Activated CD8-positive, alpha-beta memory T cell treated with anti-CD3 and anti-CD28 coated beads, Interleukin-2, amount 50 U/mL, for 48 hours (primary cell): ENCODE measurements at regions not wholly inside any gene's neighbourhood (a gene's known extent, or its start where the extent isn't known, plus 50 kb on each side); places are given as distances from the start of the nearest gene placed in this dataset.

Source experiments
- DNase-seq: peaks from one replicate; pipeline ENCODE4 v3.0.0-alpha.2; 2020

DNA sequence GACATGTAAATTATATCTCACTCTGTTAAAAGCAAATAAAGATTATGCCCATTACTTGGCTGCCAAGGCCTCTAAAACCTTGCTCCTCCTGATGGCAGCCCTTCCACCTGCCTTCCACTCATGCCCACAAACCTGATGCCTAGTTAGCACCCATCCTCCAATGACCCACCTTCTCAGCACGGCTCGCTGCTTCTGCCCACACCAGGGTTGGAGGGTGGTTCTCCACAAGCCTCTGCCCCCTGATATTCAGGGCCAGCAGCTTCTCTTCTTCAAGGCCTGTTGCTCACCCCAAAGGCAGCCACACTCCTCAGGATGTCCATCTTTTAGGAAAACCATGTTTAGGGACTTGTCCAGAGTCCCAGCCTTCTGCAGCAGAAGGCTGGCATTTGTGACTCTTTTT lies 263.4 kb upstream of the TLE3 start:
- DNase-seq: peak; percentile 30

DNA sequence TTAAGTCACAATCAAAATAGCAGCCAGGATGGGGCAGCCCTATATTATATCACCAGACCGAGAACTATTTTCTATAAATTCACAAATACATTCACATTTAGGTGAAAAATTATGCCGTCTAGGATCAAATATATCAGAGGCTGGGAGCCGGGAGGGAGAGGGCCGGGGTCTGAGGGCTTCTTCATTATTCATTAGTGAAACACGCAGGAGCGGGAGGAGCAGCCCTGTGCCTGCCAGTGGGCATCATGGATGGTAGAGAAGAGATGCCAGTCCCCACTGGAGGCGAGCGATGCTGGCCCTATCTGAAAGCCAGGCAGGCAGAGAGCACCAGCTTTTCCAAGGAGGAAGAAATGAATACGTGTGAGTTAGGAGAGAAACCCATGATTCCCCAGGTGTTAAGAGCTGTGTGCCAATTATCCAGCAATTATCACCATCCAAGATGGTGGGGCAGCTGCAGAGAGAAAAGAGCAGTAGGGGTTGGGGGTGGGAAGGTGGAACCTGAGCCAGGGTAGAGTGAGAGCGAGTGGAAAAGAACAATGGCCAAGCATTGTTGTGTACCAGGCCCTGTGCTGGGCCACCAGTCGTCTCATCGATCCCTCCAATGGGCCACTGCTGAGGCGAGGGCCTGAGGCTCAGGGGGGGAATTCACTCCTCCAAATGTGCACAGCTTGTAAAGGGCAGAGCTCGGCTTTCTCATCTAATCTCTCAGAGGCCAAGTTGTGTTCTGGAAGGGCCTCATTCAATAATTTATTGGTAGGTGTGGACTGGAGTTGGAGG lies 261.3 kb upstream of the TLE3 start:
- DNase-seq: peak; percentile 34

DNA sequence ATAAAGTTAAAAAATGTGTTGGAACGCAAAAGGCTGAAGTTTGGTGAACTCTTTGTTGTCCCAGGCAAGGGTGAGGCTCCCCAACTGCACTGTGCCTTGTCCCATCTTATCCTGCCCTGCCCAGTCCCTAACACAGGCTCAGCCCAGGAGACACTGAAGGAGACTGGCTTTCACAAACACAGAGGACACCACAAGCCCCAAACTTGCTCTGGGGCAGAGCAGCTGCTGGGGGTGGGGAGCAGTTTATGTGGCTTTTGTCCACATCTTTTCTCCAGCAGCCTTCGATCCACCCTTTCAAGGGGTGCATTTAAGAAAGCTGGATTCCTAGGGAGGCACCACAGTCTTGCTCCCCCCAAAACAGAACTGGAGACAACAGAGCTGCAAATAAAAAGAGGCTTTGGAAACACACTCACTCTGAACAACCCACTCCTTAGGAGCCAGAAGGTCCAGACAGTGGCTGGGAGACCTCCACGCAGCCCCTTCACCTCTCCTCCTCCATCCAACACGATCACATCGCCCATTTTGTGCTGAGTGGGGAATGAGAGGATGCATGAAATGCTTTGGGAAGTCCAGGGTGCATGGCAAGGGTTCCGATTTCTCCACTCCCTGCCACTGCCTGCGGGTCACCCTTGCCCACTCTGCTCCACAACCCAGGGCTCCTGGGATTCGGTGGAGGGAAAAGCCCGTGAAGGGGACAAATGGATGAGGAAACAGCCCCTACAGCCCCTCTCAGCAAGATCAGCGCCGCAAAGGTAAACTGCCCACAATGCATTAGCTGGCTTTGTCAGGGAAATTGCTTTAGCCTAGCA lies 260.5 kb upstream of the TLE3 start:
- DNase-seq: peak; percentile 20

DNA sequence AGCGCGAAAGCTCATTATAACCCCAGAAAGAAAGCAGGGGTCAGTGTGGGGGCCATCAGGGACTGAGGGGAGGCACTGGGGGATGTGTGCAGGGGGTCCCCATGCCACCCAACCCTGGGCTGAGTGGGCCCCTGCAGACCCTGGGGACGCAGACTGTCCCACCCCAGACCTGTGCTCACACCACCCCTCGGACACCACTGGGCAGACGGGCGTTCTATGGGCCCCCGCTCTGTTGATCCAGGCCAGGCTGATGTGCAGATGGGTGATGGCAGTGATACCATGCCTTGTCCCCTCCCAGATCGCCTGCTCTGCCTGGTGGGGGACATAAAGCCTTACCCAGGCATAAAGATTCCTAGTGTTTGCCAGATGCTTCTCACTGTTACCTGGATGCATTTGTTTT lies 259.7 kb upstream of the TLE3 start:
- peak; percentile 15 for DNase-seq

DNA sequence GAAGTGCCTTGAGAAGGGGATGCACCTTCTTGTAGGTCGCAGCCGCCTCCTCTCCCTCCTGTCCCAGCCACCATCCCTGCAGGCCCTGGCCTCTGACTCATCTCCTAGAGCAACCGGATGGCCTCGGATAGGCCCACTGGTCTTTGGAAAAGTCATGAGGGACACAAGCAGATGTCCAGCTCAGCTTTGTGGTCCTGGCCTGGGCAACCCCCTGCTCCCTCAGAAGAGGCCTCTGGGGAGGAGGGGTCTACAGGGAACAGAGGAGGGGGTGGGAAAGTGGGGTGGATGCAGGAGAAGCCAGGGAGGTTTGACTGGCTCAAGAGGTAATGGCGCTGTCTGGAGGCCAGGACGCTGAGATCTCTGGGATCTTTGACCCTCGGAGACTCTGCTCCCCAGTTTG lies 259.2 kb upstream of the TLE3 start:
- peak; percentile 41 for DNase-seq

DNA sequence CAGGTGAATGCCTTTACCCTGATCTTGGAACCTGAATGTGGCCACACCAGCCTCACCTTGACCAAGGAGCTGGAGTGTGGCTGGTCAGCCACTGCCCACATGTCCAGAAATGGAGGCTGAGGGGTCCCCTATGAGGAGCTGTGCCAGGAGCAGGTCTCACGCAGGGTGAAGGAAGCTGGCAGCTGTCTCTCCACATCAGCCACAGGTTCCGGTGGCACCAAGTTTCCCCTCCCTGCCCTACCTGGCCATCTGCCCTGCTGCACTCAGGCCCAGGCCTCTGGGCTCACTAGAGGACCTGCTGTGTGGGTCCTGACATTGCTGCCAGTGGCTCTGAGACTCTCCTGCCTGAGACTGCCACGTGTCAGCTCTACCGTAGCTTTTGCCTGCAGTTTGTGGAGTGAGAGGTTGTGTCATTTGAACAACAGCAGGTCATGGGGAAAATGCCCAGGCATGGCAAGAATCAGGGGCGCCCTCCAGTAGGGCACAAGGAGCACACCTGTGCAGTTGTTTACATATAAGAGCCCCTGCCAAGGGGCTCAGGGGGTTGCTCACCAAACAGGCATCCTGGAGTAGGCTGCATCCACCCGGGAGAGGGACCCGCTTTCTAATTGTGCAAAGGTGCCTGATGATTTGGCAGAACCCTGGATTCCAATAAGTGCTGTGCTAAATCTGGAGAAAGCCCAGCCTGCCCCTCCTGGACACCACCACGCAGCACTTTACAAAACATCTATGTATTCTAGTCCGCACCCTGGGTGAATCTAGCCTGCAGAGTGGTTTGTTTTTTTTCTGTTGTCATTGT lies 258.5 kb upstream of the TLE3 start:
- DNase-seq: peak; percentile 38

DNA sequence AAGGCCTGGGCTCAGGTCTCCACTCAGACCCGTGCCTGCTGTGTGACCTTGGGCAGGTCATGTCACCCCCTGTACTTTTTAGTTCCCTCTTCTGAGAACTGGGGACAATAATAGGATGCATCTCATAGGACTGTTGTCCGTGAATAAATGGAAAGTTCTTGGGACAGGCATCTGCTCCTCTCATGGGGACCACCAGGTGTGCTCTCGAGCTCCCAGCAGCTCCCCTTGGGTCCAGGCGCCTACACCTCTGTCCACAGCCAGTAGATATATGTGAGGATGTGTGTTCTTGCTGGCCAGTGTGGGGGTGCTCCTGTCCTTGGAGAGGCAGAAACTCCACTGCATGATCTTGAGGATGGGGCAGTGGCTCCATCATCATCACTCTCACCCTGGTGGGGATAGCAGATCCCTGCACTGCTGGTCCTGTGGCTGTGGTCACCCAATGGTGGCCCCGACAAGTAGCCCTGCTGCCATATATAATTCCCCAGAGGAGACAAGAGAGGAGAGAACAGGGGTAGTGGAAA lies 257.6 kb upstream of the TLE3 start:
- peak; percentile 37 for DNase-seq

DNA sequence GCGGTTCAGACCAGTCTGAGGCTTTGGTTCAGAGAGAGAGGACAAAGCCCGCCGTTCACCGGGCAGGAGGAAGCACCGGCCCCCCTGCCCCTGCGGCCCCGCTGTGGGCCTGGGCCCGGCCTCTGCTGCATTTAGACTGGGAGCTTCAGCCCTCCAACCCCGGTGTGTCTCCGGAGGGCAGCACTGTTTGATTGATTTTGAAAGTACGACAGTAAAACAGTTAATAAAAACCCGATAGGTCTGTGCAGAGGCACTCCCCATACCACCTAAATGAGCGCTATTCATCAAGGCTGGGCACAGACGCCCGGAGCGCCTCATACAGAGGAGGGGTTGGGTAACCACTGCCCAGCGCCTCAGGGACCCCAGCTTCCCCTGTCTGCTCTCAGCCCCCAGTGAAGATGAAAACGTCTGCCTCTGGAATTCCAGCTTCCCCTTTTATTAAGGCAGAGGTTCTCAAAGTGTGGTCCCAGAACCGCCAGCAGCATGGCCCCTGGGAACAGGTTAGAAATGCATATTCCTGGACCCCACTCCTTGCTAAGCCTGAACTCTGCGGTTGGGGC lies 256.7 kb upstream of the TLE3 start:
- DNase-seq: no peak

DNA sequence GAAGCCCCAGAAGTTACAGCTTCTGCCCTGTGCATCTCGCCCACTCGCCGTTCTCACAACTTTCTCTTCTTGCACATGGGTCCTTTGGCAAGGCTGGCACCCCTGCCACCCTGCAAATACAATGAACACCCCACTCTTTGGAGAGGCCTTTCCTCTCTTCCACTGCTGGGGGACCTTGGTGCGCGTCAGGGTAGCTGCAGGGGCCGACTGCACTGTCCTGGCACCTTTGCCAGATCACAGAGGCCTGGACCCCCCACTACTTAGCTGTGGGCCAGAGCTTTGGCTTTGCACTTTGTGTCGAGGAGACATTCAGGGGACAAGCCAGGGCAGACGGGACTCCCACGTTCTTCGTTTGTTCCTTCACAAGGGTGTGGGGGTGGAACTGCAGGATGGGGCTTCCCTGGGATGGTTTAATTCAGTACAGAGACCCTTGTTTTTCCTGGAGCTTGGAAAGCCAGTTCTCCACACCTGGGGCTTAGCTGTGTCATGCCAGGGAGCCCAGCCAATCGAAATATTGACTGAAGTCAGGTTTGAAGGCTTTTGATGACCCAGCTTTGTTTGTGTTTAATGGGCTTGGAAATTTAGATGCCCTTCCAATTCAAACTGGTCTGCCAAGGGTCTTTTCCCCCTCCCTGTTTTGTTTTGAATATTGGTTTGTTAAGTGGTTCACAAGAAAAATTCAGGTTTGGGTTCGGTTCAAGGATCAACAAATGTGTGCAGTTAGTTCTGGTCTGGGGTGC lies 256.1 kb upstream of the TLE3 start:
- no peak for DNase-seq

DNA sequence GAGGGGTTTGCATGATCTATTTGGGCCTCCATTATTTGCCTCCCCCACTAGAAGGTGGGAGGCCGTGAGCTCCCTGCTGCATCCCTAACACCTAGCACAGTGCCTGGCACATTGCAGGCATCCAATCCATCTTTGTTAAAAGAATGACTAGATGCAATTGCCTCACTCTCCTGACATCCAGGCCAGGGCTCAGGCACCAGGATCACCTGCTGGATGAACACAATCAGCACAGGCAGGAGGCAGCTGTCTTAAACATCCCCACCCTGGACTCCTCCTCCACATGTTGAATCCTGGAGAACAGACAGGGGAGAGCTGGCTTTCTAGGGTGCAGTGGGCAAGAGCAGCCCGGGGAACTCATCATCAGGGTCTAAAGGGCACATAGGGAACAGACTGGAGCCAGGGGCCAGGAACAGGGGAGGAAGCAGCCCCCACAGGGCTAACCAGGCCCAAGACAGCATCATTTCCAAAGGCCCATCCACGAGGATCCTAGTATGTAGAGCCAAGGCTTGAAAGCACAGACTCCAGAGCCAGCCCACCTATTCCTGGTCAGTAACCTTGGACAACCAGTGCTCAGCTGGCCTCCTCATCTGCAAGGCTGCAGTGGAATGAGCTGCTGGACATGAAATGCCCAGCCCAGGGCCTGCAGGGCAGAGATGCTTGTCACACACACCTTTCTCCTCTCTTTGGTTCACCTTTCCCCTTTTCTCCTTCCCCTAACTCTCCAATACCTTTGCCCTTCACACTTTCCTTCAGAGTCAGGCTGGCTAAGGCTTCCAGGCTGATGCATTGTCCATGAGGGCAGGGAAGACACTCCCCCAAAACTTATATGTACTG lies 254.4 kb upstream of the TLE3 start:
- DNase-seq: no peak

DNA sequence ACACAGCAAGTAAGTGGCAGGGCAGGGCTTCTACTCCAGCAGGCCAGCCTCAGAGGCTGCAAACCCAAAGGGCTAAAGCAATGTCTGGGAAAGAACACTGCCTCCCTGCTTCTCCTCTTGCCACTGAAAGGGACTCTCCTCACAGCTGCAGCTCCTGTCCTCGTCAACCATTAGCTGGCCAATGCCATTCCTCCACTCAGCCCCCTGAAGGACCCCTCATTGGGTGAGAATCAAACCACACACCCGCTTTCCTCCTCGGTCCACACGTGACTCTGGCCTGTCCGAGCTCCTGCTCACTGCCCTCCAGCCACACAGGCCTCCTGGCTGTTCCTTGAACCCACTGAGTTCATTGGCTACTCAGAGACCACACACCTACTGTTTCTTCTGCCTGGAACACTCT lies 253.7 kb upstream of the TLE3 start:
- DNase-seq: no peak

DNA sequence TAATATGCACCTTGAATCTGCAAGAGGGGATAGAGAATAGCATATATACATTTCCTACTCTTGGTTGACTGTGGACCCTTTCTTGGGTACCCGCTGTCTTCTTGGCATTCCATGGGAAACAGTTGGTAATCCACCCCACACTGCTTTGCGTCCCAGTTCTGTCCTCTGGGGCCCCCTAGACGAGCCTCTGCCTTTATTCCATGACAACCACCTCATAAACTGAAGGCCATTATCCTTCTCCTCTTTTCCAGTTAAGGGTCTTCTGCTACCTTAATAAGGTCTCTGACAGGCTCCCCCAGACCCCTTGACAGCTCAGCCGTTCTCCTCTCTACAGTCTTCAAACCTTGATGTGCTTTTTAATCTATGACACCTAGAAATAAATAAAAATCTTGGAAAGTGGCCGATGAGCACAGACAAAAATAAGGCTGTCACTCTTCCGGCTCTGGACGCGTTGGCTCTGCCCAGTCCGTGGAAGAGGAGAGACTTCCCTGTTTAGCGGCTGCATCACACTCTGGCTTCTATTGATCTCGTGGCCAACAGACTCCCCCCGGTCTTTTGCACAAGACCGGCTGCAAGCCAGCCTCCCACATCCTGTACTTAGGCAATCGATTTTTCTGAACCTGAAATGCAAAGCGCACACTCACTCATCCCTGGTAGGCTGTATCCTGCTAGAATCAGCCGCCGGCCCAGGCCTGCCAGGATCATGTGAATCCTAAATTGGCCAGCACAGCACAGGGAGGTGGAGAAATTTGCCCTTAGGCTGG lies 251.0 kb upstream of the TLE3 start:
- DNase-seq: no peak

DNA sequence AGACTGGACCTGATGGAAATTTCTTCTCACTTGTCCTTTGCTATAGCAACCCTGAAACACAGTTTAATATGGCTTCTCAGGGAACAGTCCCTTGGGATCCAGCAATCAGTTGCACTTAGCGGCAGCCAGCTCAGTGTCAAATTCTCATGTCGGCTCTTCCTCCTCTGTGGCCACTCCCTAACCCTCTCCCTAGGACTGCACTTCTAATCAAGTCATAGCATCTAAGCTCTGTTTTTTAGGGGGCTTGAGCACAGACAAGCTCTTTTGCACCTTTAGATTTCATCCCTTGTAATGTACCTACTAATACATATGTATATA lies 250.5 kb upstream of the TLE3 start:
- no peak for DNase-seq

DNA sequence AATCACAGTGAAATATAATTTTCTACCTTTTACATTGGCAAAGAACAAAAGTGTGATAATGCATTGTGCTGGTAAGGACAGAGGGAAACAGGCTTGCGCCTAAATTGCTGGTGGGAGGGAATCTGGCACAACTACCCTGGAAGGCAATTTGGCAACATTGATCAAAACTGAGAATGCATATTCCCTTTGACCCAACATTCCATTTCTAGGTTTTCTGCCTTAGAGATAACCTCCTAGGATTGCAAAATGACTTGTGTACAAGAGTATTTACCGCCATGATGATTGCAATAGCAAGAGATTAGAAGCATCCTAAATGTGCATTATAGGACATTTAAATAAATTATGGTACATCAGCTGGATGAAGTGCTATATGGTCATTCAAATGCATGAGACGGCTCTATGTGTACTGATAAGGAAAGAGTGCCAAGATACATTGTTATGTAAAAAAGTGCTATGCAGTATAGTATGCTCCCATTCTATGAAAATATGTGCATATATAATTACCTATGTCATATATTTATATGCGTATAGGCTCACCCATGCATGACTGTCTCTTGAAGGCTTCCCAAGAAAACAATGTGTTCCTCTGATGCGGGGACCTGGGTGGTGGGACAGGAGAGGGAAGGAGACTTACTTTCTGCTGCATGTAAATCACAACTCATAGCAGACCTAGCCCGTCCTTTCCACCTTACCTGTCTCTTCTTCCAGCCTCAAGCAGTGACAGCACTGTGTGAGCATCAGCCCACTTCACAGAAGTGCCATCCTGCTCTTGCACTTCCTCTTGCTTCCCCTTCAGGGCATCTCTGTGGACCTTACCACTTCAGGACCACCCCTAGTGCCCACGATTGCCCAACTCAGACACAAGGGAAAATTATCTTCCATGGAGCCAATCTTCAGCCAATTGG lies 249.9 kb upstream of the TLE3 start:
- DNase-seq: no peak

DNA sequence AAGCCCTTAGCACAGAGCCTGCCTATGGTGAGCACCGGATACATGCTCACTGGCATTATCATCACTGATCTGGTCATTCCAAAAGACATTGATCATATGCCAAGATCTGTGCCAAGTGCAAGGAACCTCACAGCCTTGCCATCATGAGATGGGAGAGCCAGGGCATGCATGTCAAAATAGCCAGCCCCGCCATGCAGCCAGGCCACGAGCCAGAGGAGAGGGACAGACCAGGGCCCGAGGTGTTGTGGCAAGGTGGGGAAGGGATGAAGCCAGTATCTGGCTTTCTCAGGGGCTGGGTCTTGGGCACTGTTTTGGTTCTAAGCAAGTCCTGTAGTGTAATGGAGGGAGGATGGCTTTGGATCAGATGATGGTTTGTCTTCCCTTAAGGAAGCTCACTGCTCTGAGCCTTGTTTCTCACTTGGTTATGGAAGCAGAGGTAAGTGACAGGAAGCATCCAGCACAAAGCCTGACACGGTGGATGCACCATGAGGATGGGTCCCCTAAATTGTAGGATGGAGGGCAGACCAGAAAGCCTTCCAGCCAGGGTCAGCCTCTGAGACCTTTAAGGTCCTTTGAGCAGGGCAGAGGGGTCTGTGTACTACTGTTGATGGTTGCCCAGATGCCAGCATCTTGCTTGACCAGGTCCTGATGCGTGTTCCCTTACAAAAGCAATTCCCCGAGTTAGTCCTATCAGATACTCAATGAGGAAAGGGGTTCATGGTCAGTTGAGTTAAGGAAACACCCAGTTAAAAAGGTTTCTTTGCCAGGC lies 247.7 kb upstream of the TLE3 start:
- DNase-seq: peak; percentile 32

DNA sequence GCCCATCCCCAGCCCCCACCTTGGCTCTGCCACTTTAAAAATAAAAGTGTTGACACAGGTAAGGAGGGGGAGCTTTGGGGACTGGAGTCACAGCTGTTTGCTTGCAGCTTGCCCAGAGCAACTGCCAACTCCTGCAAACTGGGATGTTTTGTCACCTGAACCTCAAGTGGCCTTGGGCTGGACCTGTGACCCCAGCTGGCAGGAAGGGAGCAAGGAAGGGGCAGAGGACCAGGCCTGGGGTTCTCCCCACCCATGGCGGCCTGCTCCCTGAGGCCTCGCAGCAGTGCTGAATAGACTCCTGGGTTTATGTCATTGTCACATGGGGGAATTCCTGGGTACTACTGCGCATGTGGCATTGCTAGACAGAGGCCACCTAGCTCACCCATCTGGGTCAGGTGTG lies 246.9 kb upstream of the TLE3 start:
- peak; percentile 29 for DNase-seq

DNA sequence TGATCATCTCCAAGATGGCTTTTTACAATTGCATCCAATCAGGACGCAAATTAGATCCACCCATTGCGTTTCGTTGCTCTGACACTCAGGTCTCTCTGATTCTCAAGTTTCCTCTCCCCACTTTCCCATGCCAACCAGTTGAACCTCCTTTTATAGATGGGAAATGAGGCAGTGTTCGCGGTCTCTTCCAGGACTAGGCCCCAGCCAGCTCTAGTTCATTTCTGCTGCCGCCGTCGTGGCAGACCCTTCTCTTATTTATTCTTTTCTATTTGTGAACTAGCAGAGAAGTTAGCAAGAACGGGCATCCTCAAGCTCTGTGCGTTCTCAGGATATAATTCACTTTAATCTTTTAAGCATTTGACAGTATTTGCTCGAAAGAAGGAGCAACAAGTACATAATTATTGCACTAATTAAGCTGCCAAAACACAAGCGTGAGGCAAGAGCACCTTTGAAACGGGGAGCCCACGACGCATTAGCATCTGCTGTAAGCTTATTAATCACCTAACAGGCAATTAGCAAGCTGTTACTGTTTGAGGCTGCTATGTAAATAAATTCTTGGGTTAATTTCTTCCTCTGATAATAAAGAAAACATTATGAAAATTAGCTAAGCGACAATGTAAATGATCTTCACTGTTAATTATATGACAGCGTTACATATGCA lies 246.4 kb upstream of the TLE3 start:
- peak; percentile 23 for DNase-seq
